ENCODE measurements at regions not wholly inside any gene's neighbourhood (a gene's known extent, or its start where the extent isn't known, plus 50 kb on each side); places are given as distances from the start of the nearest gene placed in this dataset.
"Not testable (repeated sequence)": the region's sequence is repeated elsewhere in the genome, so short reads cannot be mapped to it uniquely, and the experiment has no call there.

GRCh38 chr1:83365320-83365719, 633.6 kb downstream of the TTLL7 start:
- not testable (repeated sequence) for FAIRE-seq

DNA sequence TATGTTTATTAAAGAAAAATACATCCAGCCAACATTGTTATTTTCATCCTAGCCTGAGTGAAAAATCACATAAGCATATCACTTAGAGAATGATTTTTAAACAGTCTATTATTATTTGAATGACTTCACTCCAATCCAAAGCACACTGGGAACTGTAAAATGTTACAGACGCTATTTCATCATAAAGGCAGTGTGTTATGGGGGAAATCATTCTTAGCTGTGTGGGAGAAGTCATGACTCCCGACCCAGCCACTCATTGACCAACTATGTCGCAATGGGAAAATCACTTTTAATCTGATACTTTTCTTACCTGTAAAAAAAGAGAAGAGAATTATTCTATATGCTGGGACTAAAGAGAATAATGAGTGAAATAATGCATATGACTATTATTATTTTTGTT, 653.6 kb downstream of the TTLL7 start:
- FAIRE-seq = not testable (repeated sequence)

- FAIRE-seq = not testable (repeated sequence)
These were observed 655.2 kb downstream of the TTLL7 start for GRCh38 chr1:83343767-83344166.

DNA sequence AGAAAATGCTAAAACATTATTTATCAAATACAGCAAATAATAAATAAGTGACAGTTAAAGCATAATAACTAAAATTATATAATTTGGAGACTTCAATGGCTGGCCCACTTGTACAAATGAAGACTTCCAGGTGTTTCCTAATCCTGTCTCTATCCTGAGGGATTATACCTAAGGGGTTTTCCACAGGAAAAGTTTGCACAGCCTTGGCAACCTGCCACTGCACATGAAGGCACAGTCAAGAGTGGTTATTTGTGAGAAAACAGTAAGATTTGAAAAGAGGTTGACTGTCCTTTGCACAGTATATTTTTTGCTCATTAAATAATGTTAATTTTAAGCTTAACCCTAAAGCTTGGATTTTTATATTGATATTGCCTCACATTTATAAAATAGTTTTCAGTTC, 655.9 kb downstream of the TTLL7 start:
- not testable (repeated sequence) for FAIRE-seq

GRCh38 chr1:83332308-83332707, 666.6 kb downstream of the TTLL7 start:
- not testable (repeated sequence) for FAIRE-seq

GRCh38 chr1:83318366-83318765, 680.6 kb downstream of the TTLL7 start:
- FAIRE-seq = no peak

GRCh38 chr1:83315446-83315845, 683.5 kb downstream of the TTLL7 start:
- FAIRE-seq = not testable (repeated sequence)

DNA sequence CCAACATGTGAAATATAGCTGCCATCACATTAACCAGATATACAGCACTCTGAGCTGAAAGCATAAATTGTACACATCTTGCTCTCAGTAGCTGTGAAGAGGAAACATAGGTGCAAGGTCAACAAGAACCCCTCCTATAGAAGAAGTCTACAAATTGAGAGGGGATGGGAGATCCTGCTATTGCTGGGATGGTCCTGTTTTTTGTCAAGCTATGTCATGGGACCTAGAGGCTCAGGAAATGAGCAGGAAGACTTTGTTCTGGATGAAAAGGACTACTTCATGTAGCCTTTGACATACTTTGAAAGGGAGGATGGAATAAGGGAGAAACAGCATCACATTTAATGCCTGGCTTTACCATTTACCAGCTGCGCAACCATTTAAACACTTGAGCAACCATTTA, 688.8 kb downstream of the TTLL7 start:
- not testable (repeated sequence) for FAIRE-seq

DNA sequence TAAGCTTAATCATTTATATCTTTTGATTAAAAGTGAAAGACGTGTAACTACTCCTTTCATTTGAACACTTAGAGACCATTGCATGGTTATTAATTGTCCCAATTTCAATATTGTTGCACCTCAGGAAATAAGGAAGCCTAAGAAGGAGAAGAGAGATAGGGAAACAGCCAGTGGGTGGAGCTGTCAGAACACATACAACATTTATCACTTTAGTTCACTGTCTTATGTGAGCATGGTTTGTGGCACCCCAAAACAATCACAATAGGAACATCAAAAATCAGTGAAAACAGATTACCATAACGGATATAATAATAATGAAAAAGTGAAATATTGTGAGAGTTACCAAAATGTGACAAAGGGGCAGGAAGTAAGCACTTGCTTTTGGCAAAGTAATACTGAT, 689.9 kb downstream of the TTLL7 start:
- FAIRE-seq = not testable (repeated sequence)

DNA sequence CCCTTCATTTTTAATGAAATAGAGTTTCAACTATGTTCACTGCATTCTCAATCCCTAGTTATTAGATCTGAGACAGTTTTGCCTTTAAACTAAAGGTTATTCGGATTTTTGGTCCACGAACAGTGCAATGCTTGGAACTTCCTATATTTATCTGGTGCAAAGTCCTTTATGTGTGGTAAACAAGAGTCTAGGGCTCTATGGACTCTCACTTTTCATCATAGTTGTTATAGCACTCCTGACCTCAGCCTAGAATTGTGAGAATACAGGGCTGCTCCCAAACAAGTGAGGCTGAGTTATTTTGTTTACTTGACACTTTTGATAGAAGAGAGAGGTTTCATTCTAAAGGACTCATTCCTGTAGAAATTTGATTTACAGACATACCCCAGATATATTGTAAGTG, 692.1 kb downstream of the TTLL7 start:
- FAIRE-seq = not testable (repeated sequence)

DNA sequence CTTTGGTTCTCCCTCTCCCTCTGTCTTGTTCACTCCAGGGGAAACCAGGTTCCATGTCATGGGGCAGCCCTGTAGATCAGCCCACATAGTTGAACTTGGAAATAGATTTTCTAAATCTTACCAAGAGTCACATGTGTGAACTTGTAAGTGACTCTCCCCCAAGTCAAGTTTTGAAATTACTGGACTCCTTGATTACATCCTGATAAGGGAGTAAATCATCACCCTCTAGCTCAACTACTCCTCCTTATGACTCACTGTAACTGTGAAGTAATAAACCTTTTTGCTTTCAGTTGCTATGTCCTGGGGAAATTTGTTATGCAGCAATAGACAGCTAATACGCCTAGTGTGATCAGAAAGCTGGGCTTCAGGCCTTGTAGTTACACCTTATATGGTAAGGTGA, 703.3 kb downstream of the TTLL7 start:
- FAIRE-seq = not testable (repeated sequence)

GRCh38 chr1:83287391-83287790, 711.5 kb downstream of the TTLL7 start:
- FAIRE-seq = not testable (repeated sequence)

DNA sequence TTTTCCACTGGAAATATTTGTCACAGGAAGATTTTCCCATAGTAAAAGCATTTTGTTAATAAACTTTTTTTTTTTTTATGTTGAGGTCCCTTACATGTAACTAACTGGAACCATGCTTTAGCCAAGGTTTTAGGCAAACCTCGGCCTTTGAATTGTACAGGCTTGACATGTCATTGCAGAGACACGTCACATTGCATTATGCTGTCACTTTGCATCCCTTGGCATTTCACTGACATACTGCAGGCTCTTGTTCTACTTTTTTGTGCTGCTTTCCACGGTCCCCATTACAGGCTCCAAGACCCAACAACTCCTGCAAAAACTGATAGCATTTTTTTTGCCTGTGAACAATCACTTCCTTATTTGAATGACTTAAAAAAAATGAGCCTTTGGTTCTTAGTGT, 724.3 kb downstream of the TTLL7 start:
- FAIRE-seq = not testable (repeated sequence)

DNA sequence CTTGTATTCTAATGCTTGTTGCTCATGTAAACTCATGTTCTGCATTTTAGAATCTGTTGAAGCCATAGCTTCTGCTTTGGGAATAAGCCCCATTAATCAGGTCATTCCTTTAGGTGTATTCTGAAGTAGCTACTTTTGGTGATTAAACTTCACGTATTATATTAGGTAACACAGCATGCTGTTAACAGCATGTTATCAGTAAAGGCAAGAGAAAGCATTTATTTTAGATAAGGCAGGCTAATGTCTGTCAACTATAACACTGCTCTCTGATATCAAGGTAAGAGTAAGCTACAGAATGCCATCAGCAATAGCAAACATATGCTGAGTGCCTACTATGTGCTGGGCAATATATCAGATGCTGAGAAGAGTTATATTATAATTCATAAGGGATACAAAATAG, 726.4 kb downstream of the TTLL7 start:
- FAIRE-seq = not testable (repeated sequence)

GRCh38 chr1:83271834-83272233, 727.1 kb downstream of the TTLL7 start:
- not testable (repeated sequence) for FAIRE-seq

DNA sequence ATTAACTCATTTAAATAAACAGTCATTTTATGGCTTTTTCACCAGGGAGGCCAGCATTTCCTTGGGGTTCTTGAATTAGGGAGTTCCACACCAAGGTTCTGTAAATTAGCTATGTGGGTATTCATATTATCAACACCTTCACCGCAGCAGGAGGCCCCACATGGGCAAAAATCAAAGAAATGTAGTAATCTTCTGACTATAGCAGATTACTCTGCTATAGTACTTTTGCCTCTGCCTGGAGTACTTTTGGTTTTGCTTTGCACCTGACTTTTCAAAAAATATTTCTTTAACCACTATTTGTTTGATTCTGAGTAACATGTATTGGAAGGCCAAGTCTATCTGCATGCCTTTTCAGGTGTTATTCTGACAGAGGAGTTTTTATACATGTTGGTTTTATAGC, 728.1 kb downstream of the TTLL7 start:
- FAIRE-seq = not testable (repeated sequence)

DNA sequence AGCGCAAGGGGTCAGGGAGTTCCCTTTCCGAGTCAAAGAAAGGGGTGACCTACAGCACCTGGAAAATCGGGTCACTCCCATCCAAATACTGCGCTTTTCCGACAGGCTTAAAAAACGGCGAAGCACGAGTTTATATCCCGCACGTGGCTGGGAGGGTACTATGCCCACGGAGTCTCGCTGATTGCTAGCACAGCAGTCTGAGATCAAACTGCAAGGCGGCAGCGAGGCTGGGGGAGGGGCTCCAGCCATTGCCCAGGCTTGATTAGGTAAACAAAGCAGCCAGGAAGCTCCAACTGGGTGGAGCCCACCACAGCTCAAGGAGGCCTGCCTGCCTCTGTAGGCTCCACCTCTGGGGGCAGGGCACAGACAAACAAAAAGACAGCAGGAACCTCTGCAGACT, 735.1 kb downstream of the TTLL7 start:
- not testable (repeated sequence) for FAIRE-seq

DNA sequence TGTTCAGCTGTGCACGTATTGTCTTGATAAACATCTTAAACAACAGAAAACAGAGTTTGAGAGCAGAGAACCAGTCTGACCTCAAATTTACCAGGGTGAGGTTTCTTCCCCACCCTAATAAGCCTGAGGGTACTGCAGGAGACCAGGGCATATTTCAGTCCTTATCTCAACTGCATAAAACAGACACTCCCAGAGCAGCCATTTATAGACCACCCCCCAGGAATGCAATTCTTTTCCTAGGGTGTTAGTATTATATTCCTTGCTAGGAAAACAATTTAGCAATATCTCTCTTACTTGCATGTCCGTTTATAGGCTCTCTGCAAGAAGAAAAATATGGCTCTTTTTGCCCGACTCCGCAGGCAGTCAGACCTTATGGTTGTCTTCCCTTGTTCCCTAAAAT, 747.2 kb downstream of the TTLL7 start:
- not testable (repeated sequence) for FAIRE-seq

DNA sequence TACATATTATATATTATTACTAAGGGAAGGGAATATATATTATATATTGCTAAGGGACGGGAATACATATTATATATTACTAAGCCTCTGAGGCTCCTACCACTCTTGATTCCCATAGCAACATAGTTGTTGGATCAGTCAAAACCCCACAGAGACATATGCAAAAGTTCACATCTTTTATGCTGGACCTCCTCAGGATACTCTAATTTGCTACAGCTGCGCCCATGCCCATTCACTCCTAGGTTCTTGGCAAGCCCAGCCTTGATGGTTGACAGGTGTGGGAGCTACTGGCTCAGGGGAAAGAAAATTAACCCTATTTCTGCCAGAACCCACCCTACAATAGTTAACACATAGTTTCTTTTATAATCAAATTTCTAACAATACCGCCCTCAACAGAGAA, 752.2 kb downstream of the TTLL7 start:
- not testable (repeated sequence) for FAIRE-seq

GRCh38 chr1:83244832-83245231, 754.1 kb downstream of the TTLL7 start:
- not testable (repeated sequence) for FAIRE-seq

- FAIRE-seq = peak; percentile 99
These were observed 759.4 kb downstream of the TTLL7 start for GRCh38 chr1:83239568-83239967.

- not testable (repeated sequence) for FAIRE-seq
These were observed 760.3 kb downstream of the TTLL7 start for GRCh38 chr1:83238654-83239053.

GRCh38 chr1:83219788-83220187, 779.1 kb downstream of the TTLL7 start:
- not testable (repeated sequence) for FAIRE-seq

DNA sequence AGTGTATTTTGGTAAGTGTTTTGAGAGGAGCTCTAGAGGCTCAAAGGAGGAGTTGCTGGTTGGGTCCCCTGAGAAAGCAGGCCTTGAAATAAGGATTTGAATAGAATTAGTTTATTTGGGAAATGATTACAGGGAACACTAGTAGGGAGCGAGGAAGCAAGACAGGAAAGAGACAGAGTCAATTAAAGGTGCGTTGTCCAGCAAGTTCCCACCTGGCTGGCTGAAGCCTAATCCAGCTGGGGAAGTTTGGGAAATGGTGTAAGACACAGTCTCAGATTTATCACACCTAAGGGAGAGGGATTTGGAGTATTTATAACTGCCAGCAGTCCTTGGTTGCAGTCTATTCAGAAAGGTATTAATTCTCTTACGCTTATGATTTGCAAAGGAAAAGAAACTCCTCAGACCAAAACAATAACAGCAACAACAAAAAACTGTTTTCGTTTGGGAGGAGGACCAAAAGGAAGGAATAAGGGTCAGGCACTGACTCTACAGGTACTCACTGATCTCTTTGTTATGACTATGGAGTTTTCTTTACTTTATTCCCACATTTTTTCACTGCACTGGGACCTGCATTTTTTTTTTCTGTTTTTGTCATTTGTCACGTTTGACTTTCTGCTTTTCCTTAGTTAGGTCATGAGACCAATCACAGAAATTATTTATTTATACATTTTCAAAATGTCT, 780.8 kb downstream of the TTLL7 start:
- FAIRE-seq = not testable (repeated sequence)

DNA sequence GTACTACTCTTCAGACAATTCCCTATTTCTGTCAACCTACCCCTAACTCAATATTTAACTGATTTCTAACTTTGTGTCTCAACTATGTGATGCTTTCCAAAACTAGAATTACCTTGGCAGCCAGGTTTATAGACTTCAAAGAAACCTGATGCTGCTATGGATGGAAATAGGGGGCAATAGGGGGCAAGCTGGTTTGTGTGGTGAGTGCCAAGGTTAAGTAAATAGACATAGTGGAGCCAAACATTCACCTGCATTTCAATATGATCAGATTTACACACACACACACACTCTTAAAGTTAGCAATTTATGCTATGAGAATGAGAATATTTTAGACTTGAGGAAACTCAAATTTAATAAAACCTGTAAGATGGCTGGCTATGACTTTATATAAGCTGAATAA, 784.6 kb downstream of the TTLL7 start:
- FAIRE-seq = peak; percentile 53

All from colon (tissue), 2 donors.